DOHH2 (cell line): ENCODE measurements at regions not wholly inside any gene's neighbourhood (a gene's known extent, or its start where the extent isn't known, plus 50 kb on each side); places are given as distances from the start of the nearest gene placed in this dataset.

Experiments used
- H3F3A ChIP-seq: fragments of 200-600 bp; sonication (generic), shearing (Covaris generic); 2 replicates; pipeline ENCODE4 v1.6.0; 2016; ENCODE audit warnings: antibody characterized with exemption, mild to moderate bottlenecking; ENCODE audit not compliant: control insufficient read depth, insufficient read depth
- H3K27ac ChIP-seq: fragments of 200-600 bp; sonication (generic); 2 replicates; pipeline ENCODE4 v1.5.1; 2014; ENCODE audit warnings: low read depth, mild to moderate bottlenecking, low read length, moderate library complexity
- H3K27me3 ChIP-seq: fragments of 200-600 bp; sonication (generic); 2 replicates; pipeline ENCODE4 v1.6.1; 2014; ENCODE audit warnings: mild to moderate bottlenecking, low read length, mixed read lengths; ENCODE audit not compliant: control insufficient read depth
- H3K36me3 ChIP-seq: fragments of 200-600 bp; sonication (generic); 2 replicates; pipeline ENCODE4 v1.6.1; 2014; ENCODE audit warnings: mild to moderate bottlenecking, low read length, moderate library complexity, mixed read lengths; ENCODE audit not compliant: control insufficient read depth
- H3K4me1 ChIP-seq: fragments of 200-600 bp; sonication (generic); 2 replicates; pipeline ENCODE4 v1.6.1; 2014; ENCODE audit warnings: mild to moderate bottlenecking, low read length, mixed read lengths; ENCODE audit not compliant: control insufficient read depth
- H3K4me2 ChIP-seq: fragments of 200-600 bp; sonication (generic); 2 replicates; pipeline ENCODE4 v1.6.0; 2014; ENCODE audit warnings: mild to moderate bottlenecking, low read length, moderate library complexity
- H3K4me3 ChIP-seq: fragments of 200-600 bp; sonication (generic); 2 replicates; pipeline ENCODE4 v1.5.1; 2014; ENCODE audit warnings: mild to moderate bottlenecking, low read length, mixed read lengths
- H3K79me2 ChIP-seq: fragments of 200-600 bp; sonication (generic); 2 replicates; pipeline ENCODE4 v1.6.1; 2014; ENCODE audit warnings: mild to moderate bottlenecking, low read length, mixed read lengths; ENCODE audit not compliant: control insufficient read depth
- H3K9me2 ChIP-seq: fragments of 200-600 bp; sonication (generic); replicated peaks from 2 replicates; pipeline ENCODE4 v1.6.1; 2014; ENCODE audit warnings: mild to moderate bottlenecking, low read length, mixed read lengths; ENCODE audit not compliant: control insufficient read depth
- H3K9me3 ChIP-seq: fragments of 200-600 bp; sonication (generic); 2 replicates; pipeline ENCODE4 v1.6.1; 2014; ENCODE audit warnings: antibody characterized with exemption, low read length, mixed read lengths; ENCODE audit not compliant: control insufficient read depth, insufficient read depth
- H4K20me1 ChIP-seq: fragments of 200-600 bp; sonication (generic); 2 replicates; pipeline ENCODE4 v1.6.0; 2014; ENCODE audit warnings: low read depth, mild to moderate bottlenecking, antibody characterized with exemption, low read length, moderate library complexity; ENCODE audit not compliant: control insufficient read depth, insufficient read depth
- EZH2phosphoT487 ChIP-seq: fragments of 200-600 bp; sonication (generic); IDR thresholded peaks from 2 replicates; pipeline ENCODE4 v1.6.1; 2017; ENCODE audit warnings: borderline replicate concordance, mild to moderate bottlenecking, antibody characterized with exemption, low read length, moderate library complexity, mixed read lengths
- TF ChIP-seq, protein P1 (sequence below): fragments of 200-600 bp; sonication (generic); IDR thresholded peaks from one replicate; pipeline ENCODE4 v1.5.1; 2014; ENCODE audit warnings: antibody characterized with exemption, mild to moderate bottlenecking, low read depth, low read length; ENCODE audit not compliant: poor library complexity, severe bottlenecking

DNA sequence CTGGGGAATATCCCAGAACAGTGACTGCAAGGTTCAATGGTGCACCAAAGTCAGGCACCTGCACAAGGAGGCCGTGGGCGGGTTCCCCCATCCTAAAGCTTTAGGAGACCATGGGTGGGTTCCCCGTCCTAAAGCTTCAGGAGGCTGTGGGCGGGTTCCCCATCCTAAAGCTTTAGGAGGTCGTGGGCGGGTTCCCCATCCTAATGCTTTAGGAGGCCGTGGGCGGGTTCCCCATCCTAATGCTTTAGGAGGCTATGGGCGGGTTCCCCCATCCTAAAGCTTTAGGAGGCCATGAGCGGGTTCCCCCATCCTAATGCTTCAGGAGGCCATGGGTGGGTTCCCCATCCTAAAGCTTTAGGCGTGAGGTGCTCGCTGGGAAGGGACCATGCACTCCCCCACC is 313.3 kb downstream of the FOXL1 start:
- no peaks in the 10 kb centered on the region for H3K27me3 ChIP-seq

DNA sequence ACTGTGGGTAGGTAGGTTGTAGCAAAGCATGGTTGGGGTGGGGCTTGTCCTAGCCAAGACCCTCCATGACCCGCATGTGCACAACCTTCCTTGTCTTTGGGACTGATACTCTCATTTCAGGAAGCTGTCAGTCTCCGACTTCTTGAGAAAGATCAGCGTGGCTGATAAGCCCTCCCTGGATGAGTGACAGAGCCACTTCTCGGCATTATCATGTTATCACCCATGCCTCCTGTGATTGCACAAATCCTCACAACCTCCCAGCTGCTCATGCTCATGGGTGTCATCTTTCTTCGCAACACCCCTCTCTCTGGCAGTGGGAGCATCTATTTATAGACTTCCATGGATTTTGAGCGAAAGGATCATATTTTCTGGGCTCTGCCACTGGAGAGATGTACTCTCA is 314.2 kb downstream of the FOXL1 start:
- no peaks in the 10 kb centered on the region for H3K79me2 ChIP-seq
- H3K36me3 ChIP-seq, result no peaks in the 10 kb centered on the region
- no peaks in the 10 kb centered on the region for H3F3A ChIP-seq
- no peaks in the 10 kb centered on the region for H3K9me2 ChIP-seq
- no peaks in the 10 kb centered on the region for H3K9me3 ChIP-seq
- no peaks in the 10 kb centered on the region for H3K27me3 ChIP-seq
- no peak overlapping the region for H3K4me3 ChIP-seq
- H3K4me2 ChIP-seq, result no peak overlapping the region
- no peaks in the 10 kb centered on the region for H3K4me1 ChIP-seq
- H4K20me1 ChIP-seq, result no peaks in the 10 kb centered on the region
- TF ChIP-seq, protein P1, sequence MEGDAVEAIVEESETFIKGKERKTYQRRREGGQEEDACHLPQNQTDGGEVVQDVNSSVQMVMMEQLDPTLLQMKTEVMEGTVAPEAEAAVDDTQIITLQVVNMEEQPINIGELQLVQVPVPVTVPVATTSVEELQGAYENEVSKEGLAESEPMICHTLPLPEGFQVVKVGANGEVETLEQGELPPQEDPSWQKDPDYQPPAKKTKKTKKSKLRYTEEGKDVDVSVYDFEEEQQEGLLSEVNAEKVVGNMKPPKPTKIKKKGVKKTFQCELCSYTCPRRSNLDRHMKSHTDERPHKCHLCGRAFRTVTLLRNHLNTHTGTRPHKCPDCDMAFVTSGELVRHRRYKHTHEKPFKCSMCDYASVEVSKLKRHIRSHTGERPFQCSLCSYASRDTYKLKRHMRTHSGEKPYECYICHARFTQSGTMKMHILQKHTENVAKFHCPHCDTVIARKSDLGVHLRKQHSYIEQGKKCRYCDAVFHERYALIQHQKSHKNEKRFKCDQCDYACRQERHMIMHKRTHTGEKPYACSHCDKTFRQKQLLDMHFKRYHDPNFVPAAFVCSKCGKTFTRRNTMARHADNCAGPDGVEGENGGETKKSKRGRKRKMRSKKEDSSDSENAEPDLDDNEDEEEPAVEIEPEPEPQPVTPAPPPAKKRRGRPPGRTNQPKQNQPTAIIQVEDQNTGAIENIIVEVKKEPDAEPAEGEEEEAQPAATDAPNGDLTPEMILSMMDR, result no peak
- TF ChIP-seq EZH2phosphoT487, result no peak
- H3K27ac ChIP-seq, result no peak overlapping the region

More for the DNA sequence above, 313.3 kb downstream of the FOXL1 start:
- Histone ChIP-seq H3K4me3 (no peak overlapping the region), H3K4me1 (no peaks in the 10 kb centered on the region), H3K4me2 (no peak overlapping the region), H3K27ac (no peak overlapping the region), H3K36me3 (no peaks in the 10 kb centered on the region), H3F3A (no peaks in the 10 kb centered on the region), H3K9me2 (no peaks in the 10 kb centered on the region), H3K79me2 (no peaks in the 10 kb centered on the region), H4K20me1 (no peaks in the 10 kb centered on the region), H3K9me3 (no peaks in the 10 kb centered on the region)
- TF ChIP-seq EZH2phosphoT487, result no peak
- TF ChIP-seq, protein P1, result no peak

DNA sequence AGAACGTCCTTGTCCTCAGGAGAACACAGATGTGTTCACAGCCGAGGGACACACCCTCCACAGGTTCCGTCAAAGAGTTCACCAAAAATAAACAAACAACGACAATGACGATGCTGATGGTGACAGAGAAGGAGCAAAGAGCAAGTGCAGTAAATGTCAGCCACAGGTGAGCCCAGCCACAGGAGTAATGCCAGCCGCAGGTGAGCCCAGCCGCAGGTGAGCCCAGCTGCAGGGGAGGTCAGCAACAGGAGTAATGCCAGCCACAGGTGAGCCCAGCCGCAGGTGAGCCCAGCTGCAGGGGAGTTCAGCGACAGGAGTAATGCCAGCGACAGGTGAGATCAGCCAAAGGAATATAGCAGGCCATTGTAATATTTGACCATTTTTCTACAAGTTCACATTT is 315.2 kb downstream of the FOXL1 start:
- TF ChIP-seq EZH2phosphoT487, result no peak
- TF ChIP-seq, protein P1, result no peak
- Histone ChIP-seq H3K4me1 (no peaks in the 10 kb centered on the region), H3K27me3 (no peaks in the 10 kb centered on the region), H3K36me3 (no peaks in the 10 kb centered on the region), H3K27ac (no peak overlapping the region), H3K4me2 (no peak overlapping the region), H4K20me1 (no peaks in the 10 kb centered on the region), H3K4me3 (no peak overlapping the region), H3F3A (no peaks in the 10 kb centered on the region), H3K9me3 (no peaks in the 10 kb centered on the region), H3K79me2 (no peaks in the 10 kb centered on the region), H3K9me2 (no peaks in the 10 kb centered on the region)

DNA sequence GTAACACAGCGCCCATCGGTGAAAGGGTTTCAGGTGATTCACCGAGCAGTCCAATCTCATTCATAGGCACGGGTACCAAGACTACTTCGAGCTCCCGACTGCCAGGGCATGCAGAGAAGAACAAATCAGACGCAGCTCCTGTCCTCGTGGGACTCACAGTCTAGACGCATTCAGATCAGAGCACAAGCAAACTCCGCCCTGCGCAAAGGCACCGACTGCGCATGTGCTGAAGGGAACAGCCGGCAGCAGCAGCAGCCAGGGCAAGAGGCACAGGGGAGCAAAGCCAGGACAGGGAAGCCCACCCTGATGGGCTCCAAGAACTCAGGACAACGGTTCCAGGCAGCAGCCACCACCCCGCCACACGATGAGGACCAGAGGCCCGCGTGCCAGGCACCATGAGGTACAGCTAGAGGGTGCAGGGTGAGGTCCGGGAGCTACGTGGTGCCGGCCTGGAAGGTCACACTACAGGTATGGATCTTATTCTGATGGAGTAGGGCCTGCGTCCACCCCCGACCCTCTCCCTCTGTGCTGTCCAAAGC is 315.7 kb downstream of the FOXL1 start:
- Histone ChIP-seq H3F3A (no peaks in the 10 kb centered on the region), H3K9me3 (no peaks in the 10 kb centered on the region), H3K79me2 (no peaks in the 10 kb centered on the region), H3K9me2 (no peaks in the 10 kb centered on the region), H3K27me3 (no peaks in the 10 kb centered on the region), H3K36me3 (no peaks in the 10 kb centered on the region), H4K20me1 (no peaks in the 10 kb centered on the region), H3K4me3 (no peak overlapping the region), H3K27ac (no peak overlapping the region), H3K4me1 (no peaks in the 10 kb centered on the region), H3K4me2 (no peak overlapping the region)
- no peak for TF ChIP-seq EZH2phosphoT487
- TF ChIP-seq, protein P1, result no peak
